Suprapubic skin (tissue), 4 donors: ENCODE measurements at regions not wholly inside any gene's neighbourhood (a gene's known extent, or its start where the extent isn't known, plus 50 kb on each side); places are given as distances from the start of the nearest gene placed in this dataset.

Source experiments
- DNase-seq, 2 donors: peaks; one replicate each; pipeline ENCODE4 v3.0.0-alpha.2; 2019; ENCODE audit warnings: low spot score in 2 of 2
- H3K27ac ChIP-seq: fragments of 200-600 bp; sonication (generic); one replicate; pipeline ENCODE4 v1.5.1; 2019
- H3K27me3 ChIP-seq: fragments of 200-600 bp; sonication (generic); one replicate; pipeline ENCODE4 v1.5.1; 2019
- H3K36me3 ChIP-seq: fragments of 200-600 bp; sonication (generic); one replicate; pipeline ENCODE4 v1.5.1; 2019
- H3K4me1 ChIP-seq: fragments of 200-600 bp; sonication (generic); one replicate; pipeline ENCODE4 v1.5.1; 2019
- H3K4me3 ChIP-seq: fragments of 200-600 bp; sonication (generic); one replicate; pipeline ENCODE4 v1.5.1; 2019; ENCODE audit warnings: mild to moderate bottlenecking
- H3K9me3 ChIP-seq: fragments of 200-600 bp; sonication (generic); one replicate; pipeline ENCODE4 v1.5.1; 2019
- EP300 ChIP-seq: sonication (generic); formaldehyde crosslinking; IDR thresholded peaks from one replicate; pipeline ENCODE4 v1.6.1; 2017; ENCODE audit warnings: antibody characterized with exemption
- POLR2A ChIP-seq, 2 donors: fragments of 450-650 bp; IDR thresholded peaks; one replicate each; pipeline ENCODE4 v1.6.1; 2017; ENCODE audit warnings: antibody characterized with exemption in 2 of 2, mild to moderate bottlenecking in 2 of 2, moderate library complexity in 2 of 2
- POLR2AphosphoS5 ChIP-seq, 3 donors: sonication (generic); formaldehyde crosslinking; IDR thresholded peaks; one replicate each; pipeline ENCODE4 v1.6.1; 2017; ENCODE audit warnings: antibody characterized with exemption in 3 of 3
- WGBS: methylation state at CpG from one replicate; pipeline ENCODE4 v1.1.5; 2018; 5-methylcytosine and 5-hydroxymethylcytosine counted together
- TF ChIP-seq, protein P1 (sequence below), 2 donors: fragments of 200-600 bp in 1 of 2; fragments of 450-650 bp in 1 of 2; sonication (generic) in 1 of 2; IDR thresholded peaks; one replicate each; pipeline ENCODE4 v1.5.1; 2016 to 2019; ENCODE audit warnings: antibody characterized with exemption in 2 of 2, mild to moderate bottlenecking in 1 of 2, moderate library complexity in 1 of 2

DNA sequence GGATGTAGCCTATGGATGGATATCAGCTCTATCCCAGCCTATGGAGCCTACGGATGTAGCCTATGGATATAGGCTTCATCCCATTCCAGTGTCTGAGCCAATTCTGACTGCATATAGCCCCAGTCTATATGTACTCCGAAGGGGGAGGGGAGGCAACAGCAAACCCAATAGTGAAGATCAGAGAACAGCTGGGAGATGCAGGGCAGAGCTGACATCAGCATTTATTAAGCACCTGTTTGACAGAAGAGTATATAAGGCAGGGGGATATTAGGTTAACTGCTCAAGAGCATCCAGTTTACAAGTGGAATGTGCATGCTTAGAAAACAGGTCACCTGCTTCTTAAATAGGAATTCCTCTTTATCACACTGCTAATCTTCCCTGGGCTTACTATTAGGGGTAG lies 85.2 kb downstream of the TNFAIP3 start:
- Histone ChIP-seq H3K27me3 (no peaks in the 10 kb centered on the region), H3K36me3 (no peaks in the 10 kb centered on the region), H3K27ac (no peak overlapping the region), H3K4me3 (no peak overlapping the region), H3K9me3 (no peaks in the 10 kb centered on the region), H3K4me1 (no peaks in the 10 kb centered on the region)
- TF ChIP-seq EP300, result no peak
- TF ChIP-seq, protein P1, sequence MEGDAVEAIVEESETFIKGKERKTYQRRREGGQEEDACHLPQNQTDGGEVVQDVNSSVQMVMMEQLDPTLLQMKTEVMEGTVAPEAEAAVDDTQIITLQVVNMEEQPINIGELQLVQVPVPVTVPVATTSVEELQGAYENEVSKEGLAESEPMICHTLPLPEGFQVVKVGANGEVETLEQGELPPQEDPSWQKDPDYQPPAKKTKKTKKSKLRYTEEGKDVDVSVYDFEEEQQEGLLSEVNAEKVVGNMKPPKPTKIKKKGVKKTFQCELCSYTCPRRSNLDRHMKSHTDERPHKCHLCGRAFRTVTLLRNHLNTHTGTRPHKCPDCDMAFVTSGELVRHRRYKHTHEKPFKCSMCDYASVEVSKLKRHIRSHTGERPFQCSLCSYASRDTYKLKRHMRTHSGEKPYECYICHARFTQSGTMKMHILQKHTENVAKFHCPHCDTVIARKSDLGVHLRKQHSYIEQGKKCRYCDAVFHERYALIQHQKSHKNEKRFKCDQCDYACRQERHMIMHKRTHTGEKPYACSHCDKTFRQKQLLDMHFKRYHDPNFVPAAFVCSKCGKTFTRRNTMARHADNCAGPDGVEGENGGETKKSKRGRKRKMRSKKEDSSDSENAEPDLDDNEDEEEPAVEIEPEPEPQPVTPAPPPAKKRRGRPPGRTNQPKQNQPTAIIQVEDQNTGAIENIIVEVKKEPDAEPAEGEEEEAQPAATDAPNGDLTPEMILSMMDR (IDR thresholded peaks at IDR 0.05), result no peak
- no peak for TF ChIP-seq POLR2A (IDR thresholded peaks at IDR 0.05)
- 97% methylated on average over 2 of the region's 2 CpGs for WGBS
- DNase-seq, result no peak

DNA sequence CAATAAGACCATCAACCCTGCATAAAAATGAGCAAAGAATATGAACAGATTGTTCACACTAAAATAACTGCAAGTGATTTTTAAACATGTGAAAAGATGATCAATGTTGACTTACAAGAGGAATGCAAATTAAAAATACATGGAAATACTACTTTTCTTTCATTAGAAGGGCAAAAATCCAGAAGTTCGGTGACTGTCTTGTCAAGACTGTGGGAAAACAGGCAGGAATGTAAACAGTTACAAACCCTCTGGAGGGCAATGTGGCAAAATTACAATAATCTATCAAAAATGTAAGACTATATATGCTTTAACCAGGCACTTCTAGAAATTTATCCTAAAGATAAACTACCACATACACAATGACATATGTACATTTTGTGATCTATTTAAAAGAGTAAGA lies 86.7 kb downstream of the TNFAIP3 start:
- WGBS, result 87% methylated on average over 1 of the region's 1 CpG
- Histone ChIP-seq H3K9me3 (no peaks in the 10 kb centered on the region), H3K4me1 (no peaks in the 10 kb centered on the region), H3K27me3 (no peaks in the 10 kb centered on the region), H3K4me3 (no peak overlapping the region), H3K36me3 (no peaks in the 10 kb centered on the region), H3K27ac (no peak overlapping the region)
- no peak for DNase-seq
- TF ChIP-seq, protein P1 (IDR thresholded peaks at IDR 0.05), result no peak
- TF ChIP-seq POLR2A (IDR thresholded peaks at IDR 0.05) (no peak), EP300 (no peak), POLR2AphosphoS5 (IDR thresholded peaks at IDR 0.05) (no peak)

DNA sequence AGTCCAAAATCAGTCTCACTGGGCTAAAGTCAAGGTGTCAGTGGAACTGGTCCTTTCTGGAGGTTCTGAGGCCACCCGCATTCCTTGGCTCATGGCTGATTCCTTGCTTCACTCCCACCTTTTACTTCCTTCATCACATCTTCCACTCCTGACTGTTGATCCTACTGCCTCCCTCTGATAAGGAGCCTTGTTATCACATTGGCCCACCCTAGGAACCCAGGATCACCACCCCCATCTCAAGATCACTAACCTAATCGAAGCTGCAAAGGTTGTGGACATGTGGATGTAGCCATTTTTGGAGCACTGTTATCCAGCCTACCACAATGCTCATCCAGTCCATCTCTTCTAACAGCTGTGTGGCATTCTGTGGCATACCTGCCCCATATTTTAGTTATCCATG lies 87.2 kb downstream of the TNFAIP3 start:
- no peak for DNase-seq
- TF ChIP-seq, protein P1 (IDR thresholded peaks at IDR 0.05), result no peak
- no peak for TF ChIP-seq EP300
- no peak for TF ChIP-seq POLR2AphosphoS5 (IDR thresholded peaks at IDR 0.05)
- TF ChIP-seq POLR2A (IDR thresholded peaks at IDR 0.05), result no peak
- no peaks in the 10 kb centered on the region for H3K27me3 ChIP-seq
- H3K27ac ChIP-seq, result no peak overlapping the region
- no peaks in the 10 kb centered on the region for H3K36me3 ChIP-seq
- H3K4me3 ChIP-seq, result no peak overlapping the region
- no peaks in the 10 kb centered on the region for H3K4me1 ChIP-seq
- 91% methylated on average over 2 of the region's 2 CpGs for WGBS
- H3K9me3 ChIP-seq, result no peaks in the 10 kb centered on the region

DNA sequence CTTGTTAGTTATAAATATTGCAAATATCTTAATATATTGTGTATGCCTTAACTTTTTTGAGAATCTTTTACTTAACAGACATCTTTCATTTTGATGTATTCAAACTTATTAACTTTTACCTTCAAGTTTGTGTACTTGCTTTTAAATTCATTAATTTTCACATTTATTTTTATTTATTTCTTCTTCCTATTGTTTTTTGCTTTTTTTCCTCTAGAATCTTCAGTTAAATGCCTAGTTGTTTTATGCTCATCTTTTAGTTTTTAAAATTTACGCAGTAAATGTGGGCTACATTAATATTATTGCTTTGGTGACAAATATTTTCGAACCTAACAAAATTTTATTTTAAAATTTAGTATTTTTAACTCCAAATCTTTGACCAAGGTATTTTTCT lies 89.0 kb downstream of the TNFAIP3 start:
- Histone ChIP-seq H3K4me1 (no peaks in the 10 kb centered on the region), H3K27me3 (no peaks in the 10 kb centered on the region), H3K27ac (no peak overlapping the region), H3K9me3 (no peaks in the 10 kb centered on the region), H3K4me3 (no peak overlapping the region), H3K36me3 (no peaks in the 10 kb centered on the region)
- 97% methylated on average over 2 of the region's 2 CpGs for WGBS
- no peak for DNase-seq
- TF ChIP-seq, protein P1 (IDR thresholded peaks at IDR 0.05), result no peak
- TF ChIP-seq EP300 (no peak), POLR2A (IDR thresholded peaks at IDR 0.05) (no peak), POLR2AphosphoS5 (IDR thresholded peaks at IDR 0.05) (no peak)

DNA sequence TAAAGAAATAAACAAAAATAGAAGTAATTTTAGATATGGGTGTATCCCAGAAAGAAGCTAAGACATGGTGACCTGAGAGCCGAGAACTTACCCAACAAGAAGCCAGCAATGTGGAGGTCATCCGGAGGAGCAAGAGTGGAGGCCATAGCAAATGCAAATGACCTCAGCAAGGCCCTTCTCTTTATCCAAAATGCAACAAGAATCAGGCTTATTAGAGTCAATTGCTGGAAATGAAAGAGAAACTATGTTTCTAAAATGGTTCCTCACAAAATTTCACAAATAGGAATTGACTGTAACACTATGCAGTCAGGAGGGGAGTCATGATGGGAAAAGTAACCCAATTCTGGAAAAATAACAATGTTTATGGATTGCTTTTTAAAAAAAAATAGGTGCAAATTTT lies 90.4 kb downstream of the TNFAIP3 start:
- Histone ChIP-seq H3K4me3 (no peak overlapping the region), H3K36me3 (no peaks in the 10 kb centered on the region), H3K4me1 (no peaks in the 10 kb centered on the region), H3K27me3 (no peaks in the 10 kb centered on the region), H3K27ac (no peak overlapping the region), H3K9me3 (no peaks in the 10 kb centered on the region)
- no peak for DNase-seq
- 87% methylated on average over 2 of the region's 2 CpGs for WGBS
- TF ChIP-seq POLR2AphosphoS5 (IDR thresholded peaks at IDR 0.05), result no peak
- no peak for TF ChIP-seq EP300
- TF ChIP-seq POLR2A (IDR thresholded peaks at IDR 0.05), result no peak
- TF ChIP-seq, protein P1 (IDR thresholded peaks at IDR 0.05), result no peak
